Spleen (tissue), 7 donors: ENCODE measurements at regions not wholly inside any gene's neighbourhood (a gene's known extent, or its start where the extent isn't known, plus 50 kb on each side); places are given as distances from the start of the nearest gene placed in this dataset.
"Not testable (repeated sequence)": the region's sequence is repeated elsewhere in the genome, so short reads cannot be mapped to it uniquely, and the experiment has no call there.

ENCODE experiments used
- POLR2A ChIP-seq, 3 donors: fragments of 450-650 bp; IDR thresholded peaks; one replicate each; pipeline ENCODE4 v1.5.1; 2017; ENCODE audit warnings: antibody characterized with exemption in 3 of 3, mild to moderate bottlenecking in 1 of 3
- POLR2AphosphoS5 ChIP-seq, 3 donors: sonication (generic); formaldehyde crosslinking; IDR thresholded peaks; one replicate each; pipeline ENCODE4 v1.5.1; 2017; ENCODE audit warnings: antibody characterized with exemption in 3 of 3
- TF ChIP-seq, protein P1 (sequence below), 11 experiments: fragments of 200-600 bp in 7 of 11; fragments of 450-650 bp in 4 of 11; sonication (generic) in 4 of 11; IDR thresholded peaks in 8 of 11; conservative IDR thresholded peaks in 3 of 11; 1 replicate in 7 of 11; 2 replicates in 4 of 11; pipeline versions ENCODE4 v1.4.0 to v1.8.0; 2016 to 2021; ENCODE audit warnings: antibody characterized with exemption in 11 of 11, inconsistent platforms in 4 of 11, mild to moderate bottlenecking in 1 of 11
- donor health status: DM: no; HTN: no; CAD: no; lungs with moderate emphysema.
- donor health status: DM: no; HTN: no; CAD: no.
- donor health status: DM: no; HTN: no; CAD: no.

DNA sequence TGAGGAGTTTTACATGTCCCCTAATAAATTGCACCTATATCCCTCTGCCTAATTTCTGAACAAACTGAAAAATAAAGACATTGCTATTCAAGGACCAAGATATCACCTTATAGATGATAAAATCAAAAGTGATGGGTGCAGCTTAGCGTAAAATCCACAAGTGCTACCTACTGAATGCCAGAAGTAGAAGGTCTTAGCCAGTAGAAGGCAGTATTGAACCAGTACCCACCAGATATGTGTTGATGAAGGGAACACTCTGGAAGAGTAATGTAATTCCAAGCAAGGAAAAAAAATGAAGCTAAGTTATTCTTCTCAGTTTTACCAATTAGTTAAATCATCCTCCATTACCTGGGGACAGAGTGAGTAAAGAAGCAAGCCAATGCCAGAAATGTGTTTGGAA lies 516.6 kb upstream of the TGIF2LX start:
- TF ChIP-seq, protein P1, sequence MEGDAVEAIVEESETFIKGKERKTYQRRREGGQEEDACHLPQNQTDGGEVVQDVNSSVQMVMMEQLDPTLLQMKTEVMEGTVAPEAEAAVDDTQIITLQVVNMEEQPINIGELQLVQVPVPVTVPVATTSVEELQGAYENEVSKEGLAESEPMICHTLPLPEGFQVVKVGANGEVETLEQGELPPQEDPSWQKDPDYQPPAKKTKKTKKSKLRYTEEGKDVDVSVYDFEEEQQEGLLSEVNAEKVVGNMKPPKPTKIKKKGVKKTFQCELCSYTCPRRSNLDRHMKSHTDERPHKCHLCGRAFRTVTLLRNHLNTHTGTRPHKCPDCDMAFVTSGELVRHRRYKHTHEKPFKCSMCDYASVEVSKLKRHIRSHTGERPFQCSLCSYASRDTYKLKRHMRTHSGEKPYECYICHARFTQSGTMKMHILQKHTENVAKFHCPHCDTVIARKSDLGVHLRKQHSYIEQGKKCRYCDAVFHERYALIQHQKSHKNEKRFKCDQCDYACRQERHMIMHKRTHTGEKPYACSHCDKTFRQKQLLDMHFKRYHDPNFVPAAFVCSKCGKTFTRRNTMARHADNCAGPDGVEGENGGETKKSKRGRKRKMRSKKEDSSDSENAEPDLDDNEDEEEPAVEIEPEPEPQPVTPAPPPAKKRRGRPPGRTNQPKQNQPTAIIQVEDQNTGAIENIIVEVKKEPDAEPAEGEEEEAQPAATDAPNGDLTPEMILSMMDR (IDR thresholded peaks at IDR 0.05 in 8 of 11, conservative IDR thresholded peaks at IDR 0.05 in 3 of 11): not testable (repeated sequence)
- TF ChIP-seq POLR2AphosphoS5, POLR2A (IDR thresholded peaks at IDR 0.05): not testable (repeated sequence)
